ENCODE measurements at regions not wholly inside any gene's neighbourhood (a gene's known extent, or its start where the extent isn't known, plus 50 kb on each side); places are given as distances from the start of the nearest gene placed in this dataset.

DNA sequence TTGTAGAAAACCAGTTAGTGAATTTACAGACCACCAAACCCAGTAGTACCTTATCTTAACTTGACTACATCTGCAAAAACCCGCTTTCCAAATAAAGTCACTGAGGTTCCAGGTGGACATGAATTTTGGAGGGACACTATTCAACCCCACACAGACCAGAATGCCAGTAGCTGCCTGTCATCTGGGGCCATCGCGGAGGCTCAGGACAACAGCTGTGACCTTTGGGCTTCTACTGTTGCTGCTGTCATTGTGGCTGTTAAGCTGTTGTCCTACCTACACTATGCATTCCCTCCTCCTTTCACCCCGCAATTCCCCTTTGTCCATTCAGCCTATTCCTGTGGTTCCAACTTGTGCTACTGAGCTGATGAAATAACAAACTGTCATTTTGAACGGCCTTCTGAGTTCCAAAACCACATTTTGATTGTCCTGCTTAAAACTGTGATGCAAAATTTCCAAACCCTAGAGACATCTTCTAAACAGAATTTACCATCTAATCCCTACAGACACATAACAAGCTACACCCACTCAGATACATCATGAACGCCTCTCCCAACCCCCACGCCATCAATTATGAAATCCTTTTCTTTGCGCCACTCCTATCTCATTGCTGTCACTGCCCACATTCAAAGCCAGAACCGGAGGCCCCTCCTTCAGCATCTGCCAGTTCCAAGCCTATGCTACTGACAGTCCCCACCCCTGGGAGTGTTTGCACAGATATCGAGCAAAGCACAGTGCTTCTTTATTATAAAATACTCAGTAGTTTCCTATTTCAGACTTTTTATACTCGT lies 125.0 kb downstream of the C6orf118 start:
- H4K20me1 ChIP-seq (ENCODE audit: control insufficient read depth, extremely low read depth, insufficient read depth, low read length) = no peaks in the 10 kb centered on the region
- no peaks in the 10 kb centered on the region for H3K9me1 ChIP-seq (ENCODE audit: control insufficient read depth, extremely low read depth, insufficient read depth, low read length)
- H3K4me3 ChIP-seq (ENCODE audit: control insufficient read depth in 2 of 3, extremely low read depth in 1 of 3, insufficient read depth in 2 of 3, low read depth in 1 of 3, low read length in 3 of 3) = no peak overlapping the region
- H3K9me3 ChIP-seq (ENCODE audit: control insufficient read depth, low read depth, low read length) = no peaks in the 10 kb centered on the region
- FAIRE-seq = no peak
- no peak overlapping the region for H3K9ac ChIP-seq (ENCODE audit: control insufficient read depth, extremely low read depth, insufficient read depth, low read length)
- H3K27me3 ChIP-seq (ENCODE audit: control insufficient read depth, extremely low read depth, insufficient read depth, low read length) = no peaks in the 10 kb centered on the region
- no peak overlapping the region for H2AFZ ChIP-seq (ENCODE audit: control insufficient read depth, low read length)
- no peak for TF ChIP-seq CTCF (optimal IDR thresholded peaks at IDR 0.05 in 1 of 3, IDR thresholded peaks at IDR 0.05 in 1 of 3, conservative IDR thresholded peaks at IDR 0.05 in 1 of 3; ENCODE audit: extremely low read depth in 1 of 3, insufficient read depth in 2 of 3, low read length in 3 of 3)
- TF ChIP-seq EZH2 (IDR thresholded peaks at IDR 0.05; ENCODE audit: low read length) = no peak
- DNase-seq (ENCODE audit: low read depth, low spot score) = no peak
- no peaks in the 10 kb centered on the region for H3K36me3 ChIP-seq (ENCODE audit: control insufficient read depth in 2 of 2, extremely low read depth in 1 of 2, insufficient read depth in 2 of 2, low read length in 2 of 2)
- no peaks in the 10 kb centered on the region for H3K79me2 ChIP-seq (ENCODE audit: control insufficient read depth, insufficient read depth, low read length)
- dilution Hi-C loops (cut with MboI; ENCODE audit: extremely low pct_ligation_motif_present, low sequenced_read_pairs) = no loop called here
- no peak overlapping the region for H3K4me2 ChIP-seq (ENCODE audit: control insufficient read depth, extremely low read depth, insufficient read depth, low read depth, low read length)
- no peak overlapping the region for H3K27ac ChIP-seq (ENCODE audit: control insufficient read depth, insufficient read depth, low read length)
- H3K4me1 ChIP-seq (ENCODE audit: control insufficient read depth, extremely low read depth, insufficient read depth, low read length) = no peaks in the 10 kb centered on the region

GRCh38 chr6:165183496-165184140 lies 125.8 kb downstream of the C6orf118 start:
- no peaks in the 10 kb centered on the region for H4K20me1 ChIP-seq (ENCODE audit: control insufficient read depth, extremely low read depth, insufficient read depth, low read length)
- TF ChIP-seq CTCF (optimal IDR thresholded peaks at IDR 0.05 in 1 of 3, IDR thresholded peaks at IDR 0.05 in 1 of 3, conservative IDR thresholded peaks at IDR 0.05 in 1 of 3; ENCODE audit: extremely low read depth in 1 of 3, insufficient read depth in 2 of 3, low read length in 3 of 3) = no peak
- no peak for TF ChIP-seq EZH2 (IDR thresholded peaks at IDR 0.05; ENCODE audit: low read length)
- H3K36me3 ChIP-seq (ENCODE audit: control insufficient read depth in 2 of 2, extremely low read depth in 1 of 2, insufficient read depth in 2 of 2, low read length in 2 of 2) = no peaks in the 10 kb centered on the region
- no peaks in the 10 kb centered on the region for H3K27me3 ChIP-seq (ENCODE audit: control insufficient read depth, extremely low read depth, insufficient read depth, low read length)
- H3K4me1 ChIP-seq (ENCODE audit: control insufficient read depth, extremely low read depth, insufficient read depth, low read length) = no peaks in the 10 kb centered on the region
- DNase-seq (ENCODE audit: low read depth, low spot score) (no peak), FAIRE-seq (no peak)
- dilution Hi-C loops (cut with MboI; ENCODE audit: extremely low pct_ligation_motif_present, low sequenced_read_pairs) = no loop called here
- no peak overlapping the region for H3K4me2 ChIP-seq (ENCODE audit: control insufficient read depth, extremely low read depth, insufficient read depth, low read depth, low read length)
- H3K79me2 ChIP-seq (ENCODE audit: control insufficient read depth, insufficient read depth, low read length) = no peaks in the 10 kb centered on the region
- no peaks in the 10 kb centered on the region for H3K9me1 ChIP-seq (ENCODE audit: control insufficient read depth, extremely low read depth, insufficient read depth, low read length)
- H3K9me3 ChIP-seq (ENCODE audit: control insufficient read depth, low read depth, low read length) = no peaks in the 10 kb centered on the region
- H3K9ac ChIP-seq (ENCODE audit: control insufficient read depth, extremely low read depth, insufficient read depth, low read length) = no peak overlapping the region
- H3K4me3 ChIP-seq (ENCODE audit: control insufficient read depth in 2 of 3, extremely low read depth in 1 of 3, insufficient read depth in 2 of 3, low read depth in 1 of 3, low read length in 3 of 3) = no peak overlapping the region
- H3K27ac ChIP-seq (ENCODE audit: control insufficient read depth, insufficient read depth, low read length) = no peak overlapping the region
- no peak overlapping the region for H2AFZ ChIP-seq (ENCODE audit: control insufficient read depth, low read length)

All from keratinocyte (primary cell).